GM12878 (cell line): ENCODE measurements at regions not wholly inside any gene's neighbourhood (a gene's known extent, or its start where the extent isn't known, plus 50 kb on each side); places are given as distances from the start of the nearest gene placed in this dataset.

Source experiments
- ATAC-seq: fragments of 200-7000 bp; cut with Tn5 transposase; 3 replicates; pipeline ENCODE4 v1.9.1; 2020; ENCODE audit warnings: mild to moderate bottlenecking, moderate library complexity
- BruUV-seq: library from RNA; stranded (reverse); fragments of 400-500 nt; replicated peaks from 2 replicates; lab custom pipeline; 2021; lab: Mats Ljungman, UMichigan
- CTCF ChIA-PET: fragments of 300-600 bp; sonication (Branson Sonifier 250); formaldehyde crosslinking; extraction: SDS; loops from one replicate; lab custom pipeline; 2021; ENCODE audit warnings: inconsistent platforms; lab: Yijun Ruan, JAX
- POLR2A ChIA-PET: fragments of 350-600 bp; formaldehyde crosslinking; extraction: SDS; loops from one replicate; lab custom pipeline; 2021; ENCODE audit warnings: inconsistent platforms; lab: Charles Lee
- RAD21 ChIA-PET: fragments of 300-600 bp; sonication (Branson Sonifier 250); formaldehyde crosslinking; loops from one replicate; lab custom pipeline; 2023; ENCODE audit warnings: antibody characterized with exemption; ENCODE audit not compliant: unreplicated experiment; lab: Charles Lee
- SMC1A ChIA-PET: fragments of 300-600 bp; sonication (Branson Sonifier 250); formaldehyde crosslinking; loops from one replicate; lab custom pipeline; 2023; ENCODE audit not compliant: unreplicated experiment, uncharacterized antibody; lab: Charles Lee
- DNase-seq: peaks from one replicate; pipeline ENCODE4 v3.0.0-alpha.2; 2011; ENCODE audit warnings: low read depth, low spot score
- FAIRE-seq: peaks from 3 replicates; lab custom pipeline; 2011; peaks lifted over from hg19 to GRCh38; lab: Jason Lieb, UNC
- H2AFZ ChIP-seq: 2 replicates; pipeline ENCODE4 v1.6.0; 2011; ENCODE audit warnings: low read depth, low read length, control low read depth; ENCODE audit not compliant: control insufficient read depth
- H3K27ac ChIP-seq: 2 replicates; pipeline ENCODE4 v1.5.1; 2011; ENCODE audit warnings: control low read depth; ENCODE audit not compliant: control insufficient read depth, insufficient read depth
- H3K27me3 ChIP-seq, 2 experiments: replicated peaks in 1 of 2; 2 replicates each; pipeline versions ENCODE4 v1.6.0 to v1.6.1; 2011; ENCODE audit warnings: low read length in 1 of 2; ENCODE audit not compliant: control insufficient read depth in 2 of 2, insufficient read depth in 2 of 2
- H3K36me3 ChIP-seq, 2 experiments: 2 replicates each; pipeline ENCODE4 v1.5.1; 2011; ENCODE audit warnings: low read length in 1 of 2; ENCODE audit not compliant: control insufficient read depth in 2 of 2, insufficient read depth in 2 of 2
- H3K4me1 ChIP-seq: 2 replicates; pipeline ENCODE4 v1.6.1; 2011; ENCODE audit warnings: mild to moderate bottlenecking, low read length, moderate library complexity, mixed read lengths; ENCODE audit not compliant: control insufficient read depth, insufficient read depth
- H3K4me2 ChIP-seq: 2 replicates; pipeline ENCODE4 v1.6.0; 2011; ENCODE audit warnings: control low read depth; ENCODE audit not compliant: control insufficient read depth, insufficient read depth
- H3K4me3 ChIP-seq: fragments of 200-600 bp; sonication (generic); 2 replicates; pipeline ENCODE4 v1.5.1; 2016
- H3K79me2 ChIP-seq: 2 replicates; pipeline ENCODE4 v1.6.0; 2011; ENCODE audit warnings: low read length; ENCODE audit not compliant: control insufficient read depth, insufficient read depth
- H3K9ac ChIP-seq: 2 replicates; pipeline ENCODE4 v1.8.0; 2011; ENCODE audit warnings: low read length, control low read depth, mixed read lengths; ENCODE audit not compliant: control insufficient read depth, insufficient read depth
- H3K9me3 ChIP-seq: replicated peaks from 3 replicates; pipeline ENCODE4 v1.5.1; 2011; ENCODE audit warnings: mild to moderate bottlenecking, low read length; ENCODE audit not compliant: control insufficient read depth, insufficient read depth
- H4K20me1 ChIP-seq: 2 replicates; pipeline ENCODE4 v1.6.0; 2011; ENCODE audit not compliant: control insufficient read depth, insufficient read depth
- BMI1 ChIP-seq: fragments of 450-650 bp; IDR thresholded peaks from 2 replicates; pipeline ENCODE4 v1.6.1; 2016; ENCODE audit warnings: mild to moderate bottlenecking, moderate library complexity, borderline replicate concordance
- CBX5 ChIP-seq: sonication (generic); IDR thresholded peaks from 2 replicates; pipeline ENCODE4 v1.6.1; 2016; ENCODE audit warnings: low read depth, moderate library complexity, mild to moderate bottlenecking, inconsistent platforms
- CHD1 ChIP-seq: IDR thresholded peaks from 2 replicates; pipeline ENCODE4 v1.6.1; 2012; ENCODE audit warnings: low read depth, low read length, improper control_type of control experiment
- CREM ChIP-seq: IDR thresholded peaks from 2 replicates; pipeline ENCODE4 v1.6.1; 2014; ENCODE audit warnings: antibody characterized with exemption, low read depth
- HDAC6 ChIP-seq: fragments of 200-600 bp; sonication (generic); IDR thresholded peaks from one replicate; pipeline ENCODE4 v1.8.0; 2017; ENCODE audit warnings: antibody characterized with exemption; ENCODE audit not compliant: unreplicated experiment
- IRF3 ChIP-seq: fragments of 450-650 bp; IDR thresholded peaks from 2 replicates; pipeline ENCODE4 v1.6.1; 2014; ENCODE audit warnings: mild to moderate bottlenecking
- IRF4 ChIP-seq: IDR thresholded peaks from 2 replicates; pipeline ENCODE4 v1.6.1; 2011; ENCODE audit warnings: low read depth, low read length
- IRF5 ChIP-seq: fragments of 450-650 bp; IDR thresholded peaks from 2 replicates; pipeline ENCODE4 v1.6.1; 2017; ENCODE audit warnings: borderline replicate concordance
- KAT2A ChIP-seq: conservative IDR thresholded peaks from 2 replicates; pipeline ENCODE4 v1.6.1; 2011; ENCODE audit warnings: low read depth, low read length; ENCODE audit not compliant: control insufficient read depth
- MTA3 ChIP-seq: IDR thresholded peaks from 2 replicates; pipeline ENCODE4 v1.6.1; 2012; ENCODE audit warnings: low read length, inconsistent platforms, borderline replicate concordance
- RAD51 ChIP-seq: fragments of 450-650 bp; IDR thresholded peaks from 2 replicates; pipeline ENCODE4 v1.6.1; 2016; ENCODE audit warnings: moderate library complexity, mild to moderate bottlenecking, inconsistent platforms
- SMARCA5 ChIP-seq: fragments of 450-650 bp; IDR thresholded peaks from 2 replicates; pipeline ENCODE4 v1.6.1; 2017; ENCODE audit warnings: mild to moderate bottlenecking
- SREBF2 ChIP-seq: IDR thresholded peaks from 2 replicates; pipeline ENCODE4 v1.6.1; 2012; ENCODE audit warnings: mild to moderate bottlenecking, low read length
- SRF ChIP-seq, 2 experiments: IDR thresholded peaks; 2 replicates each; pipeline ENCODE4 v1.6.1; 2011; ENCODE audit warnings: low read depth in 2 of 2, low read length in 2 of 2, mild to moderate bottlenecking in 1 of 2, moderate library complexity in 1 of 2
- SUPT20H ChIP-seq: IDR thresholded peaks from 2 replicates; pipeline ENCODE4 v1.6.1; 2011; ENCODE audit warnings: low read depth, mild to moderate bottlenecking, low read length, moderate library complexity, borderline replicate concordance; ENCODE audit not compliant: control insufficient read depth
- TBL1XR1 ChIP-seq: IDR thresholded peaks from 2 replicates; pipeline ENCODE4 v1.6.1; 2012; ENCODE audit warnings: low read depth, low read length, improper control_type of control experiment
- ZNF24 ChIP-seq: fragments of 450-650 bp; IDR thresholded peaks from 2 replicates; pipeline ENCODE4 v1.6.1; 2017; ENCODE audit warnings: antibody characterized with exemption, mild to moderate bottlenecking
- ZNF274 ChIP-seq: IDR thresholded peaks from one replicate; pipeline ENCODE4 v1.8.0; 2011; ENCODE audit not compliant: insufficient read length, insufficient read depth
- WGBS: methylation state at CpG from one replicate; pipeline ENCODE4 v1.1.6; 2016; ENCODE audit warnings: low lambda C conversion rate; ENCODE audit not compliant: insufficient replicate concordance, insufficient coverage; ENCODE audit errors: missing lambda C conversion rate; 5-methylcytosine and 5-hydroxymethylcytosine counted together
- in situ Hi-C: fragments of 300-500 bp; cut with MboI; formaldehyde crosslinking; loops from 9 replicates; pipeline ENCODE4 v1.14.3; 2018; ENCODE audit warnings: mixed read lengths
- intact Hi-C: fragments of 100-400 bp; cut with micrococcal nuclease; formaldehyde crosslinking; loops from one replicate; pipeline ENCODE4 v1.14.2; 2022; ENCODE audit not compliant: unreplicated experiment

- in situ Hi-C loops (no loop called here), intact Hi-C loops (no loop called here)
- Histone ChIP-seq H3K27me3 (no peaks in the 10 kb centered on the region), H3K4me3 (no peak overlapping the region), H3K36me3 (no peaks in the 10 kb centered on the region), H3K4me2 (no peak overlapping the region), H3K4me1 (no peaks in the 10 kb centered on the region), H3K79me2 (no peaks in the 10 kb centered on the region), H3K9me3 (peaks cover 9% of the 10 kb centered on the region), H2AFZ (no peak overlapping the region), H3K27ac (no peak overlapping the region), H3K9ac (no peak overlapping the region), H4K20me1 (no peaks in the 10 kb centered on the region)
- WGBS, result 15% methylated on average over 2 of the region's 2 CpGs
- TF ChIP-seq HDAC6 (no peak), RAD51 (no peak)
- ATAC-seq (no peak), DNase-seq (no peak), FAIRE-seq (no peak)
- POLR2A ChIA-PET, result no interaction called here
- no TSS peak for BruUV-seq
- SMC1A ChIA-PET, result interaction anchor here (0.9 to 1.4 kb wide), 3 partner anchors 9 to 18 kb away, joined by 3 to 4 read pairs (median 3); no protein-coding TSS in a partner anchor
- RAD21 ChIA-PET, result interaction anchor here (1.2 kb wide), 1 partner anchor 134 kb away, joined by 3 read pairs; no protein-coding TSS in a partner anchor
- CTCF ChIA-PET, result no interaction called here
Observed at GRCh38 chr11:95570845-95571244, 218.7 kb downstream of the FAM76B start.

DNA sequence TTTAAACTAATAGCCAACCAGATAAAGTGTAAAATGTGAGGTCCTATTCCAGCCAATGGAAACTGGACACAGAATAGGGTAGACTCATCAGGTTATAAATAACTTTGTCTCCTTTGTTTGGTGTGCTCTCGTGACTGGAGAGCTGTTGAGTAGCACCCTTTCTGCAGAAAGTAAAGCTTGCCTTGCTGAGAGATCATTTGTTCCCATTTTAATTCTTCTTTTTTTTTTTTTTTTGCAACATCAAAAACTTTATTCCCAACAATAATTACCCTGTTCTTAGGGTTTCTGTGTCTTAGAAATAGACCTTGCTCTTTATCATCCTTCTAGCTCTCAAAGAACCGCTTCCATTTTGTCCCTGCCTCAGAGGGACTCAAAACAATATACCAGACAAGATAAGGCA lies 220.4 kb downstream of the FAM76B start:
- no peaks in the 10 kb centered on the region for H3K36me3 ChIP-seq
- 18% methylated on average over 2 of the region's 2 CpGs for WGBS
- no peak overlapping the region for H3K4me3 ChIP-seq
- intact Hi-C loops, result no loop called here
- ChIA-PET POLR2A (interaction anchor here (0.7 kb wide), 1 partner anchor 337 kb away, joined by 4 read pairs; no protein-coding TSS in a partner anchor), SMC1A (no interaction called here), RAD21 (no interaction called here), CTCF (no interaction called here)
- H3K9me3 ChIP-seq, result peaks cover 9% of the 10 kb centered on the region
- no peaks in the 10 kb centered on the region for H3K79me2 ChIP-seq
- no peak overlapping the region for H2AFZ ChIP-seq
- no peak for TF ChIP-seq IRF3
- TF ChIP-seq SREBF2, result no peak
- TF ChIP-seq MTA3, result no peak
- TF ChIP-seq CHD1, result no peak
- TF ChIP-seq SMARCA5, result no peak
- TF ChIP-seq TBL1XR1, result no peak
- no peak for TF ChIP-seq CREM
- no peak for TF ChIP-seq SRF (IDR thresholded peaks at IDR 0.05; ENCODE audit: low read depth in 2 of 2, low read length in 2 of 2)
- TF ChIP-seq KAT2A, result no peak
- TF ChIP-seq BMI1, result no peak
- TF ChIP-seq IRF5, result no peak
- TF ChIP-seq ZNF24, result no peak
- TF ChIP-seq SUPT20H, result no peak
- TF ChIP-seq ZNF274, result no peak
- TF ChIP-seq IRF4, result no peak
- no peak for TF ChIP-seq CBX5
- H3K27me3 ChIP-seq, result no peaks in the 10 kb centered on the region
- in situ Hi-C loops, result no loop called here
- FAIRE-seq, result no peak
- no peak overlapping the region for H3K27ac ChIP-seq
- no peaks in the 10 kb centered on the region for H4K20me1 ChIP-seq
- H3K4me1 ChIP-seq, result no peaks in the 10 kb centered on the region
- no TSS peak for BruUV-seq
- no peak overlapping the region for H3K4me2 ChIP-seq
- no peak overlapping the region for H3K9ac ChIP-seq
- DNase-seq, result no peak
- no peak for ATAC-seq
